ENCODE measurements at regions not wholly inside any gene's neighbourhood (a gene's known extent, or its start where the extent isn't known, plus 50 kb on each side); places are given as distances from the start of the nearest gene placed in this dataset.

DNA sequence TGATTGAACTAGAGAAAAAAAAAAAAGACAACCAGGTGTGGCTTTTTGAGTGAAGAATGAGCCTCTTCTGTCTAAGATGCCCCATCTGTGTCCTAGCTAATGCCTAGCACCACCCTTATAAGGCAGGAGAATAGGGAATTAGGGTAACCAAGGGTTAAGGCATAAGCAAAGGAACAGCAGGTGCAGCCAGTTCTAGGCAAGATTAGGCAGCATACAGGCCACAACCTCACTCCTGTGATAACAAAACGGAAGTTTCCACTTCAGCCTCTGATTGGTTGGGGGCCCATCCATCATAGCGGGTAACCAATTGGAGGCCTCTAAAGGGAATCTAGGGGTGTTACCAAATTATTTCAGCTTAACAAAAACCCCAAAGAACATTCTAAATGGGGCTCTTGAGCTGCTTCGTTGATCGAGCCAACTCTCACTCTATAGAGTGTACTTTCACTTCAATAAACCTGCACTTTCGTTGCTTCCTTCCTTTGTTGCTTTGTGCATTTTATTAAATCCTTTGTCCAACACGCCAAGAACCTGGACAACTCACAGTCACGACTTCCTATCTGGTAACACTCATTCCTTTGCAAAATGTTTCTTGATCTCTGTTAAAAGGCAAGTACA is 61.9 kb upstream of the TAGAP start:
- Histone ChIP-seq H3K4me2 (ENCODE audit: low read length) (peak overlapping the region; percentile 44), H3K4me3 (ENCODE audit: insufficient read depth, low read depth, low read length) (no peak overlapping the region), H3K27ac (ENCODE audit: low read depth, low read length) (no peak overlapping the region), H3K79me2 (ENCODE audit: insufficient read depth, low read length) (no peaks in the 10 kb centered on the region), H3K27me3 (ENCODE audit: insufficient read depth, low read length) (peaks cover 9% of the 10 kb centered on the region), H4K20me1 (ENCODE audit: insufficient read depth, low read length) (no peaks in the 10 kb centered on the region), H3K9me3 (ENCODE audit: insufficient read depth, low read depth, low read length) (no peaks in the 10 kb centered on the region), H3K9ac (ENCODE audit: low read length) (no peak overlapping the region), H3K4me1 (ENCODE audit: insufficient read depth, low read length) (no peaks in the 10 kb centered on the region), H2AFZ (ENCODE audit: low read depth, low read length) (peak overlapping the region; percentile 28), H3K36me3 (ENCODE audit: insufficient read depth, low read length) (no peaks in the 10 kb centered on the region)
- Mint-ChIP-seq H3K36me3 (ENCODE audit: low read depth, unreplicated experiment) (no peaks in the 10 kb centered on the region), H3K4me1 (ENCODE audit: low read depth, unreplicated experiment) (peaks cover 18% of the 10 kb centered on the region), H3K4me3 (ENCODE audit: unreplicated experiment) (no peak overlapping the region), H3K27me3 (ENCODE audit: low read depth, unreplicated experiment) (peaks cover 12% of the 10 kb centered on the region), H3K27ac (ENCODE audit: unreplicated experiment) (no peak overlapping the region), H3K9me3 (ENCODE audit: unreplicated experiment) (no peaks in the 10 kb centered on the region)
- peak; percentile 54 for DNase-seq (ENCODE audit: low read depth)
- TF ChIP-seq, protein P1, sequence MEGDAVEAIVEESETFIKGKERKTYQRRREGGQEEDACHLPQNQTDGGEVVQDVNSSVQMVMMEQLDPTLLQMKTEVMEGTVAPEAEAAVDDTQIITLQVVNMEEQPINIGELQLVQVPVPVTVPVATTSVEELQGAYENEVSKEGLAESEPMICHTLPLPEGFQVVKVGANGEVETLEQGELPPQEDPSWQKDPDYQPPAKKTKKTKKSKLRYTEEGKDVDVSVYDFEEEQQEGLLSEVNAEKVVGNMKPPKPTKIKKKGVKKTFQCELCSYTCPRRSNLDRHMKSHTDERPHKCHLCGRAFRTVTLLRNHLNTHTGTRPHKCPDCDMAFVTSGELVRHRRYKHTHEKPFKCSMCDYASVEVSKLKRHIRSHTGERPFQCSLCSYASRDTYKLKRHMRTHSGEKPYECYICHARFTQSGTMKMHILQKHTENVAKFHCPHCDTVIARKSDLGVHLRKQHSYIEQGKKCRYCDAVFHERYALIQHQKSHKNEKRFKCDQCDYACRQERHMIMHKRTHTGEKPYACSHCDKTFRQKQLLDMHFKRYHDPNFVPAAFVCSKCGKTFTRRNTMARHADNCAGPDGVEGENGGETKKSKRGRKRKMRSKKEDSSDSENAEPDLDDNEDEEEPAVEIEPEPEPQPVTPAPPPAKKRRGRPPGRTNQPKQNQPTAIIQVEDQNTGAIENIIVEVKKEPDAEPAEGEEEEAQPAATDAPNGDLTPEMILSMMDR (IDR thresholded peaks at IDR 0.05; ENCODE audit: insufficient read depth, low read depth, low read length): no peak
- no peak for TF ChIP-seq EZH2 (IDR thresholded peaks at IDR 0.05; ENCODE audit: insufficient read depth, low read length)
- FAIRE-seq: peak; percentile 82

DNA sequence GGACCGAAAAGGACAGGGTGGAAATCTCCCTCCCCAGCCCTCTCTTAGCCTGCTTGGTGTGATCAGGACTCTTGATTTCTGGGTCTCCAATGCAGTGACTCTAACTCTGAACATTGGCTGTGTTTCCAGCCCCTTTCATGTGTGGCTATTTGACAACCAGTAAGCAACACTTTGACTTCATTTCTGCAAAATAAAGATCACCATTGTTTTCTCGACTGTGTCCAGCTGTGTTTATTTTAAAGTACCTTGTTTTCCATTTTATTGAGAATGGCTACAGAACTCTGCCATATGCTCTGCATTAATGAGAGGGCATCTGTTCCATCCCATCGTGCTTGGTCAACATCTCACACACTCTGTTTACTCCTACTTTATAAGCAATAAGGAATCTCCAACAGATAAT is 60.9 kb upstream of the TAGAP start:
- H3K4me1 Mint-ChIP-seq (ENCODE audit: low read depth, unreplicated experiment): peaks cover 18% of the 10 kb centered on the region

DNA sequence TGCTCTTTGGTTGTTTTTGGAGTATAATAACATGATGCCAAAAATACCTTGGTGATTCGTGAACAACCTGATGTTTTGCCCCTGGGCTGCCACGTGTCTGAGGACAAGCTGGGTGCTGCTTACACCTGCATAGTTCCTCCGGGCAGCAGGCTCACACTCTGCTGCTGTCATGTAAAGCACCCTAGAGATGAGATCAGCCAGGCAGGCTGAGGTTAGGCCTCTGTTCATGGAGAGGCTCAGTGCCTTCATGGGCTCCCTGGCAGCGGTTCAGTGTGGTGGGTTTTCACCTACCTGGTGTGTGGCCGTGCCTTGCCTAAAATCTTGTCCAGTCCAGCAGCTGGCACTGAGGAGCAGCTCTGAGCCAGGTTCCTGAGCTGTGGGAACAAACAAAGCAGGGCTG is 60.1 kb upstream of the TAGAP start:
- FAIRE-seq: no peak
- H3K4me3 ChIP-seq (ENCODE audit: insufficient read depth, low read depth, low read length): no peak overlapping the region

More for the DNA sequence above, 60.9 kb upstream of the TAGAP start:
- Histone ChIP-seq H3K4me1 (ENCODE audit: insufficient read depth, low read length) (no peaks in the 10 kb centered on the region), H3K4me2 (ENCODE audit: low read length) (no peak overlapping the region), H3K4me3 (ENCODE audit: insufficient read depth, low read depth, low read length) (no peak overlapping the region), H3K27me3 (ENCODE audit: insufficient read depth, low read length) (peaks cover 9% of the 10 kb centered on the region), H4K20me1 (ENCODE audit: insufficient read depth, low read length) (no peaks in the 10 kb centered on the region), H3K36me3 (ENCODE audit: insufficient read depth, low read length) (no peaks in the 10 kb centered on the region), H3K27ac (ENCODE audit: low read depth, low read length) (no peak overlapping the region), H2AFZ (ENCODE audit: low read depth, low read length) (no peak overlapping the region), H3K9ac (ENCODE audit: low read length) (no peak overlapping the region), H3K9me3 (ENCODE audit: insufficient read depth, low read depth, low read length) (no peaks in the 10 kb centered on the region), H3K79me2 (ENCODE audit: insufficient read depth, low read length) (no peaks in the 10 kb centered on the region)
- Mint-ChIP-seq H3K36me3 (ENCODE audit: low read depth, unreplicated experiment) (no peaks in the 10 kb centered on the region), H3K4me3 (ENCODE audit: unreplicated experiment) (no peak overlapping the region), H3K27ac (ENCODE audit: unreplicated experiment) (no peak overlapping the region), H3K27me3 (ENCODE audit: low read depth, unreplicated experiment) (peaks cover 19% of the 10 kb centered on the region), H3K9me3 (ENCODE audit: unreplicated experiment) (no peaks in the 10 kb centered on the region)
- DNase-seq (ENCODE audit: low read depth): no peak
- FAIRE-seq: no peak
- TF ChIP-seq, protein P1 (IDR thresholded peaks at IDR 0.05; ENCODE audit: insufficient read depth, low read depth, low read length): no peak
- no peak for TF ChIP-seq EZH2 (IDR thresholded peaks at IDR 0.05; ENCODE audit: insufficient read depth, low read length)

More for the DNA sequence above, 60.1 kb upstream of the TAGAP start:
- TF ChIP-seq, protein P1 (IDR thresholded peaks at IDR 0.05; ENCODE audit: insufficient read depth, low read depth, low read length): no peak
- TF ChIP-seq EZH2 (IDR thresholded peaks at IDR 0.05; ENCODE audit: insufficient read depth, low read length): no peak
- H3K4me3 Mint-ChIP-seq (ENCODE audit: unreplicated experiment): no peak overlapping the region
- DNase-seq (ENCODE audit: low read depth): no peak
- H3K36me3 Mint-ChIP-seq (ENCODE audit: low read depth, unreplicated experiment): no peaks in the 10 kb centered on the region
- Histone ChIP-seq H3K4me2 (ENCODE audit: low read length) (no peak overlapping the region), H3K36me3 (ENCODE audit: insufficient read depth, low read length) (no peaks in the 10 kb centered on the region), H3K4me1 (ENCODE audit: insufficient read depth, low read length) (no peaks in the 10 kb centered on the region), H2AFZ (ENCODE audit: low read depth, low read length) (no peak overlapping the region), H3K27ac (ENCODE audit: low read depth, low read length) (no peak overlapping the region), H3K9me3 (ENCODE audit: insufficient read depth, low read depth, low read length) (no peaks in the 10 kb centered on the region), H3K79me2 (ENCODE audit: insufficient read depth, low read length) (no peaks in the 10 kb centered on the region), H3K9ac (ENCODE audit: low read length) (no peak overlapping the region), H3K27me3 (ENCODE audit: insufficient read depth, low read length) (peaks cover 9% of the 10 kb centered on the region), H4K20me1 (ENCODE audit: insufficient read depth, low read length) (no peaks in the 10 kb centered on the region)
- peaks cover 11% of the 10 kb centered on the region for H3K4me1 Mint-ChIP-seq (ENCODE audit: low read depth, unreplicated experiment)
- peak overlapping the region; percentile 71 for H3K27ac Mint-ChIP-seq (ENCODE audit: unreplicated experiment)
- H3K9me3 Mint-ChIP-seq (ENCODE audit: unreplicated experiment): no peaks in the 10 kb centered on the region
- H3K27me3 Mint-ChIP-seq (ENCODE audit: low read depth, unreplicated experiment): peaks cover 22% of the 10 kb centered on the region
